ENCODE measurements at regions not wholly inside any gene's neighbourhood (a gene's known extent, or its start where the extent isn't known, plus 50 kb on each side); places are given as distances from the start of the nearest gene placed in this dataset.
"Not testable (repeated sequence)": the region's sequence is repeated elsewhere in the genome, so short reads cannot be mapped to it uniquely, and the experiment has no call there.

- no peak for TF ChIP-seq CTCF (IDR thresholded peaks at IDR 0.05)
- DNase-seq (ENCODE audit: low spot score), result no peak
- ATAC-seq (ENCODE audit: low FRiP score), result no peak
Observed at GRCh38 chr3:84307339-84307738, 651.5 kb upstream of the CADM2 start.

- no peak for TF ChIP-seq CTCF (IDR thresholded peaks at IDR 0.05)
- no peak for ATAC-seq (ENCODE audit: low FRiP score)
- DNase-seq (ENCODE audit: low spot score), result no peak
Observed at GRCh38 chr3:84308379-84308778, 650.4 kb upstream of the CADM2 start.

GRCh38 chr3:84318273-84318809 is 640.4 kb upstream of the CADM2 start:
- no peak for DNase-seq (ENCODE audit: low spot score)
- no peak for ATAC-seq (ENCODE audit: low FRiP score)
- TF ChIP-seq CTCF (IDR thresholded peaks at IDR 0.05), result no peak

DNA sequence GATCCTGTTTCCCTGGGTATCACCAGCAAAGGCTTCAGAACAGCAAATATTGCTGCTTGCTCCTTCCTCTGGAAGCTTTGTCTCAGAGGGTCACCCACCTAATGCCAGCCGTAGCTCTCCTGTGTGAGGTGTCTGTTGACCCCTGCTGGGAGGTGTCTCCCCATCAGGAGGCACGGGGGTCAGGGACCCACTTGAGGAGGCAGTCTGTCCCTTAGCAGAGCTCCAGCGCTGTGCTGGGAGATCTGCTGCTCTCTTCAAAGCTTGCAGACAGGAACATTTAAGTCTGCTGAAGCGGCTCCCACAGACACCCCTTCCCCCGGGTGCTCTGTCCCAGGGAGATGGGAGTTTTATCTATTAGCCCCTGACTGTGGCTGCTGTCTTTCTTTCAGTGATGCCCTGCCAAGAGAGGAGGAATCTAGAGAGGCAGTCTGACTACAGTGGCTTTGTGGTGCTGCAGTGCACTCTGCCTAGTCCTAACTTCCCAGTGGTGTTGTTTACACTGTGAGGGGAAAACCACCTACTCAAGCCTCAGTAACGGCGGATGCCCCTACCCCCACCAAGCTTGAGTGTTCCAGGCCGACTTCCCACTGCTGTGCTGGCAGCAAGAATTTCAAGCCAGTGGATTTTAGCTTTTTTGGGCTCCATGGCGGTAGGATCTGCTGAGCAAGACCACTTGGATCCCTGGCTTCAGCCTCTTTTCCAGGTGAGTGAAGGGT is 593.1 kb upstream of the CADM2 start:
- not testable (repeated sequence) for DNase-seq (ENCODE audit: low spot score); ATAC-seq (ENCODE audit: low FRiP score)
